WI38 (cell line): ENCODE measurements at regions not wholly inside any gene's neighbourhood (a gene's known extent, or its start where the extent isn't known, plus 50 kb on each side); places are given as distances from the start of the nearest gene placed in this dataset.
A peak's percentile ranks its signal among the peaks of the same experiment; 100 is the strongest.
"Not testable (repeated sequence)": the region's sequence is repeated elsewhere in the genome, so short reads cannot be mapped to it uniquely, and the experiment has no call there.

Experiments used
- H3K4me3 ChIP-seq: 2 replicates; pipeline ENCODE4 v1.5.1; 2011; ENCODE audit warnings: low read depth, mild to moderate bottlenecking, control low read depth, low read length
- TF ChIP-seq, protein P1 (sequence below): IDR thresholded peaks from 2 replicates; pipeline ENCODE4 v1.5.1; 2012; ENCODE audit warnings: low read depth, mild to moderate bottlenecking, control low read depth, low read length

DNA sequence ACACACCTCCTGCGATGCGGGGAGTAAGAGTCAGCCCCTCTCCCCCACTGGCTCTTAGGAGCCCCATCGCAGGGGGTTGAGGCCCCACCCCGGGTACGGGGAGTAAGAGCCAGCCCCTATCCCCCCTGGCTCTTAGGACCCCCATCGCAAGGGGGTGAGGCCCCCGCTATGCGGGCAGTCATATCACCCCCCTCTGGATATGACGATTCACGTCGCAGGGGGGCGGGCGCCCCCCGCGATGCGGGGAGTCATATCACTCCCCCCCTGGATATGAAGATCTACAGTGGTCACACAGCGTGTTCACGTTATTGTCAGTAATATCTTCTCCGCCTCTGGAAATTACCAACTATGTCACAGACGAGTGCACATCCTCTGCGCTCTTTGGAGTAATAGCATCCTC lies 61.1 kb downstream of the DEFB131A start:
- H3K4me3 ChIP-seq: not testable (repeated sequence)

DNA sequence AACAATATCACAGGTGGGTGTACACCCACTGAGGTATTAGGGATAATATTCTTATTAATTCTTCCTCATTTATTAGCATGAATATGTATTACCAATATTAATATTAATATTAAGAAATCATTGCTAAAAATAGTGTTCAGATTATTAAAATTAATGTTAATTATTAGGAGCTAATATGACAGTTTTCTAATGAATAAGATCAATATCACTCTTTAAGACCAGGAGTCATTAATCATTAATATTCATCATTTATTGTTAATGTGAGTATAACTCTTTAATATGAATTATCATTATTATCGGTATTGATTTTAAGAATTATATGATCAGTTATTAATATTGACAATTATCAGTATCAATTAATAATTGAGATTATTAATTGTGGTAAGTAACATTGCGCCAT lies 62.5 kb downstream of the DEFB131A start:
- H3K4me3 ChIP-seq: not testable (repeated sequence)

DNA sequence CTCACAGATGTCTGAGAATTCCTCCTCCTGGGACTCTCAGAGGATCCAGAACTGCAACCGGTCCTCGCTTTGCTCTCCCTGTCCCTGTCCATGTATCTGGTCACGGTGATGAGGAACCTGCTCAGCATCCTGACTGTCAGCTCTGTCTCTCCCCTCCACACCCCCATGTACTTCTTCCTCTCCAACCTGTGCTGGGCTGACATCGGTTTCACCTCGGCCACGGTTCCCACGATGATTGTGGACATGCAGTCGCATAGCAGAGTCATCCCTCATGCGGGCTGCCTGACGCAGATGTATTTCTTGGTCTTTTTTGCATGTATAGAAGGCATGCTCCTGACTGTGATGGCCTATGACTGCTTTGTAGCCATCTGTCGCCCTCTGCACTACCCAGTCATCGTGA lies 68.7 kb downstream of the DEFB131A start:
- H3K4me3 ChIP-seq: not testable (repeated sequence)

DNA sequence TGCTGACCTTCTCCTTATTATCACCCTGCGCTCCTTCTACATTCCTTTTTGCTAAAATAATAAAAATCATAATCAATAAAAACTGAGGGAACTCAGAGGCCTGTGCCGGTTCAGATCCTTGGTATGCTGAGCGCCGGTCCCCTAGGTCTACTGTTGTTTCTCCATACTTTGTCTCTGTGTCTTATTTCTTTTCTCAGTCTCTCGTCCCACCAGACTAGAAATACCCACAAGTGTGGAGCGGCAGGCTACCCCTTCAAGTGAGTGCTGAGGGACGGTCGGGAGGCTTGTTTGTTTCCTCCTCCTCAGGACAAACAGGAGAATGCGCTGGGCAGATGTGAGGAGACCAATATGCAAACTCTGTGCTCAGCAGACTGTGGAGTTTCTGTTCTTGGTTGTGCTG lies 75.4 kb downstream of the DEFB131A start:
- not testable (repeated sequence) for H3K4me3 ChIP-seq

DNA sequence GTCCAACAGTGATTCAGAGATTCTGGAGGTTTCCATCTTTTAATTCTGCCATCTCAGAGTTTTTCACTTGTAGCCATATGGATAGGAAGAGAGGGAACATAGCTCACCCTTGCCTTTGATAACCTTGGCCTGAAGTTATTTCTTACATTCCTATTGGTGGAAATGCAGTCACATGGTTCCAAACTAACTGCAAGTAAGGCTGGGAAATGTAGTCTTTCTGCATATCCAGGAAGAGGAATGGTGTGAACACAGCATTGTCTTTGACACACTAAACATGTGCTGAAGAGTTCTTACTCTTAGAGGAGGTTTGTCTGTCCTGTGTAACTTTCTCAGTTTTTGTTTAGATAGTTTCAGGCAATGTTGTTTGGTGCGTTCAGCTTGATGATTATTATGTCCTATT lies 78.7 kb downstream of the DEFB131A start:
- H3K4me3 ChIP-seq: not testable (repeated sequence)

DNA sequence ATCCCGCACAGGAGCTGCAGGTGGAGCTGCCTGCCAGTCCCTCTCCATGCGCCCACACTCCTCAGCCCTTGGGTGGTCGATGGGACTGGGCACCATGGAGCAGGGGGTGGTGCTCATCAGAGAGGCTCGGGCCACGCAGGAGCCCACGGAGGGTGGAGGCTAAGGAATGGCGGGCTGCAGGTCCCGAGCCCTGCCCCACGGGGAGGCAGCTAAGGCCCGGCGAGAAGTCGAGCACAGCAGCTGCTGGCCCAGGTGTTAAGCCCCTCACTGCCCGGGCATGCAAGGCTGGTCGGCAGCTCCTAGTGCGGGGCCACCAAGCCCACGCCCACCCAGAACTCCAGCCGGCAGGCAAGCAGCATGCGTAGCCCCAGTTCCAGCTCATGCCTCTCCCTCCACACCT lies 80.2 kb downstream of the DEFB131A start:
- not testable (repeated sequence) for H3K4me3 ChIP-seq

DNA sequence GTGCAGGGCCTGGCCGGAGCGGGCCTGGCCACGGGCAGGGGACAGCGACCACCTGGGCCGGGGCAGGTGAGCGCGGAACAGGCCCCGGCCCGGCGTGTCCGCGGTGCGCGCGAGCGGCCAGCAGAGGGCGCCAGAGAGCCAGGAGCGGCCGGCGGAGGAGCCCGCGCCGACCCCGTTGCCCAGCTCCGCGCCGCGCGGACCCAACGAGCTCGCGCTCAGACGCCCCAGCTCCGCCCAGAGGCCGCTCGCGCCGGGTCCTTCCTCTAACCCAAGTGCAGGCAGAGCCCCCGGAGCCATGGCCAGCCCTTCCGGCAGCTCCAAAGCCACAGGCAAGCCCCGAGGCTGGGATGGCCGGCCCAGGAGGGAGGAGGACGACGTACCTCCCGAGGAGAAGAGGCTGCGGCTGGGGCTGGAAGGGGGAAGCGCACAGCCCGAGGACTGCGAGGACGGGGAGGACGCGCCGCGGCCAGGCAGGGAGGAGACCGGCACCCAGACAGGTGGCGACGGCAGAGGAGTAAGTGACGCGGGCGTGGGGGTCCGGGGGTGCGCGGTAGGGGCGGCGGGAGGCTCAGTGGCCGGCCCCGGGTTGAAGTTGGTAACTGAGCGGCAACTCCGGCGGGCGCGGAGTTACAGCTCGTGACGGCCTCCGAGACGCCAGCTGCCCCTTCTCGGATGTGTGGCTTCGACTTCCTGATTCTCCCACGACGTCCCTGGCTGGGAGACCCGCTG lies 88.1 kb downstream of the DEFB131A start:
- TF ChIP-seq, protein P1, sequence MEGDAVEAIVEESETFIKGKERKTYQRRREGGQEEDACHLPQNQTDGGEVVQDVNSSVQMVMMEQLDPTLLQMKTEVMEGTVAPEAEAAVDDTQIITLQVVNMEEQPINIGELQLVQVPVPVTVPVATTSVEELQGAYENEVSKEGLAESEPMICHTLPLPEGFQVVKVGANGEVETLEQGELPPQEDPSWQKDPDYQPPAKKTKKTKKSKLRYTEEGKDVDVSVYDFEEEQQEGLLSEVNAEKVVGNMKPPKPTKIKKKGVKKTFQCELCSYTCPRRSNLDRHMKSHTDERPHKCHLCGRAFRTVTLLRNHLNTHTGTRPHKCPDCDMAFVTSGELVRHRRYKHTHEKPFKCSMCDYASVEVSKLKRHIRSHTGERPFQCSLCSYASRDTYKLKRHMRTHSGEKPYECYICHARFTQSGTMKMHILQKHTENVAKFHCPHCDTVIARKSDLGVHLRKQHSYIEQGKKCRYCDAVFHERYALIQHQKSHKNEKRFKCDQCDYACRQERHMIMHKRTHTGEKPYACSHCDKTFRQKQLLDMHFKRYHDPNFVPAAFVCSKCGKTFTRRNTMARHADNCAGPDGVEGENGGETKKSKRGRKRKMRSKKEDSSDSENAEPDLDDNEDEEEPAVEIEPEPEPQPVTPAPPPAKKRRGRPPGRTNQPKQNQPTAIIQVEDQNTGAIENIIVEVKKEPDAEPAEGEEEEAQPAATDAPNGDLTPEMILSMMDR: 0 out of 2 replicates have a peak, but pooled peaks have one; percentile 6
- H3K4me3 ChIP-seq: peak overlapping the region; percentile 34

DNA sequence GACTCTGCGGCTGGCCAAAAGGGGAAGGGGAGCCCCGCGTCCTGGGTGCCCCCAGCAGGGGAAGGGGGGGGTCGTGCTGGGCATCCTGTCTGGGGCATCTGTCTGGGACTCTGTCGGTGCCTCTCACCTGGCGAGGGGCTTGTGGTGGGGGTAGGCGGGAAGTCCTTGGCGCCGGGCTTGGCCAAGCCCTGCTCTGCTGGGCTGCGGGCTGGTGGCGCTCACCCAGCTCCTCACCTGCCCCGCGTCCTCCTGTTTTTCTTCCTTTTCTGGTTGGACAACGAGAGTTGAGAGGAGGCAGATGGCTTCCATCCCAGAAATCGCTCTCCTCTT lies 88.6 kb downstream of the DEFB131A start:
- not testable (repeated sequence) for H3K4me3 ChIP-seq

DNA sequence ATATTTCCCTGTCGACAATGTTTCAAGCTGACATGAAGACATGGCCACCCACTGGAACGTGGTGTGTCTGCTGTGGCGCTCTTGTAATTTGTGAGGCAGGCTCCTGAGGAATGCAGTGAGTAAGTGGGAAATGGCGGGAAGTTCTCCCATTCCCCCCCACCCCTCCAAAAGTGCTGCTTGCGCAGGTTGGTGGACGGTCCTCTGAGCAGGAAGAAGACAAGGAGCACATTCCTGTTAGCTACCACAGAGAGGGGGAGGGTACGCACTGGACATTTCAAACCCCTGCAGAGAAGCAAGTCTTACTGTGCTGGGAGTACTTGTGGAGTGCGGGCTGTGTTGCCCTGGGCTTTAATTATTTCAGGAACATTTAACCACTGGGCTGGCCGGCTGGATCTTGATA lies 92.9 kb downstream of the DEFB131A start:
- not testable (repeated sequence) for H3K4me3 ChIP-seq

DNA sequence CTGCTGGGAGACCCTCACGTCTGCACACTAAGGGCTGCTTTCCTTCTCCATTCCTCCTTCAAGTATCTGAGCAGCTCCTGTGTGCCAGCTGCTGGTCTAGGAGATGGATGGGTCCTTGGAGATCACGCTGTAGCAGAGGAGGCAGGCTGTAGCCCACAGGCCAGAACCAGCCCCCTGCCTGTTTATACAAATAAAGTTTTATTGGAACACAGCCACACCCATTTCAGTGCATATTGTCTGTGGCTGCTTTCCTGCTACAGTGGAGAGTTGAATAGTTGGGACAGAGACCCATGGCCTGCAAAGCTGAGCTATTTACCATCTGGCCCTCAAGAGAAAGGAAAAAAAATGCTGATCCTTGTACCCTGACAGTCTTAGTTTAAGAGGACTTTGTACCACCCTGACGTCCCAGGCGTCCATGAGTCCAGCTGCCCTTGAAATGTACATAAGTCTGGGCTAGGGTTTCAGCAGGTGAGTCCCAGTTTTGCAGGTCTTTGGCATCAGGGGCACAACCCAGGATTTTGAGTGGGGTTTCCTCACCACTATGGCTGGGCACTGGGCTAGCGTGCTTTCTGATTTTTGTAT lies 95.8 kb downstream of the DEFB131A start:
- not testable (repeated sequence) for H3K4me3 ChIP-seq

DNA sequence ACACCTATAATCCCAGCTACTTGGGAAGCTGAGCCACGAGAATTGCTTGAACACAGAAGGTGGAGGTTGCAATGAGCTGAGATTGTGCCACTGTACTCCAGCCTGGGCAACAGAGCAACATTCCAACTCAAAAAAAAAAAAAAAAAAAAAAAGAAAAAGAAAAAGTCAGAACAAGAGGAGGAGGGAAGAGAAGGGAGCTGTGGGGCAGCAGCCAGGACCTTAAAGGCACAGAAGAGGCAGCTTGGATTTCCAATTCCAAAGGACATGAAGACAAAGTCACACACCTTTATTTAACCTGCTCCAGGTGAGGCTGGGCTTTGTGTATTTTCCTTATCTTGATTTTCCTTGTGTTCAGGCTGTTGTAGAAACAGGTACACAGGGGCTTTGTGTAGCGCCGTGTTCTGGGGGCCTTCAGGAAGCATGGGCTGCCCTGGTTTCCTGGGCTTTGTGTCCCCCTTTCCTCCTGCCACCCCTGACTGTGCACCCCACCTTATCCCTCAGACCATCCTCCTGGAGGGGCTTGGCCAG lies 97.2 kb downstream of the DEFB131A start:
- not testable (repeated sequence) for H3K4me3 ChIP-seq

DNA sequence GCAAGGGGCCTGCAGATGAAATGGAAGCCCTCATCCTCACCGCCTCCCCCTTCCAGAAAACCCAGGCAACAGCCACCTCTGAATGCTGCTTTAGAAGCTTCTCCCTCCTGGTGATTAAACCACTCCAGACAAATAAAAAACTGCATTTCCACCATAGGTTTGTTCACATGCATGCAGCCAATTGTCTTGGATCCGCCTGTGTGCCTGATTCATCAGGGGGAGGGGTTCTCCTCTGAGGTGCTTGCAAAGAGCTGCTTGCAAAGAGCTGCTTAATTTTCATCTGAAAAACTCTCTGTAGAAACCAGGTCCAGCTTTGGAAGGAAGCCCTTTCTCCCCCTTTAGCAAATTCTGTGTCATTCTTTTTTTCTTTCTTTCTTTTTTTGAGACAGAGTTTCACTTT lies 100.6 kb downstream of the DEFB131A start:
- not testable (repeated sequence) for H3K4me3 ChIP-seq

DNA sequence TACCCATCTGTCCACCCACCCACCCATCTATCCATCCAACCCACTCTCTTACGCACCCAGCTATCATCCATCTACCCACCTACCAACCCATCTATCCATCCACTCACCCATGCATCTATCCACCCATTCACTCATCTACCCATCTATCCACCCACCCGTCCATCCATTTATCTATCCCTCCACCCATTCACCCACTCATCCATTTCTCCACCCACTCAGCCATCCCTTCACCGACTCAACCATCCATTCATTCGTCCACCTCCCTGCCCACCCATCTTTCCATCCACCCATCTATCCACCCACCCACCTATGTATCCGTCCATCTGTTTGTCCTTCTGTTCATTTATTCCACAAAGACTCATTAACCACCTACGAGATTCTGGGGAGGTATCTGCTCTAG lies 103.3 kb downstream of the DEFB131A start:
- H3K4me3 ChIP-seq: not testable (repeated sequence)

DNA sequence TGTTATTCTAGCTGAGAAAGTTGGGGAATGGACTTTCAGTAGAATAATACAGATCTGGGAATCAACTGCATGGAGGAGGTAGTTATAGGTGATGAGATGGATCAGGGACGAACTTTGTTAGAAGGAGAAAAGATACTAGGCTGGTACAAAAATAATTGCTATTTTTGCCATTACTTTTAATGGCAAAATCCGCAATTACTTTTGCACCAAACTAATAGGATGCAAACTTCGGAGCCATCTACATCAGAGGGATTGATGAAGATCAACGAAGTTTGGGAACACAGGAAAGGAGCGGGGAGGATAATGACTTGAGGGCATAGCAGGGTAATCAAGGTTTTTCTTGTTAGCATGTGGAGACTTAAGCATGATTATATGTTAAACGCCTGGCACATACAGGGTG lies 111.9 kb downstream of the DEFB131A start:
- not testable (repeated sequence) for H3K4me3 ChIP-seq

DNA sequence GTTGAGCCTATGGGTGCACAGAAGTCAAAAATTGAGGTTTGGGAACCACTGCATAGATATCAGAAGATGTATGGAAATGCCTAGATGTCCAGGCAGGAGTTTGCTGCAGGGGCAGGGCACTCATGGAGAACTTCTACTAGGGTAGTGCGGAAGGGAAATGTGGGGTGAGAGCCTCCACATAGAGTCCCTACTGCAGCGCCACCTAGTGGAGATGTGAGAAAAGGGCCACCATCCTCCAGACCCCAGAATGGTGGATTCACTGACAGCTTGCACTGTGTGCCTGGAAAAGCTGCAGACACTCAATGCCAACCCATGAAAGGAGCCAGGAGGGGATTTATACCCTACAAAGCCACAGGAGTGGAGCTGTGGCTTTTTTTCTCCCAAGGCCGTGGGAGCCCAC lies 133.7 kb downstream of the DEFB131A start:
- H3K4me3 ChIP-seq: not testable (repeated sequence)

DNA sequence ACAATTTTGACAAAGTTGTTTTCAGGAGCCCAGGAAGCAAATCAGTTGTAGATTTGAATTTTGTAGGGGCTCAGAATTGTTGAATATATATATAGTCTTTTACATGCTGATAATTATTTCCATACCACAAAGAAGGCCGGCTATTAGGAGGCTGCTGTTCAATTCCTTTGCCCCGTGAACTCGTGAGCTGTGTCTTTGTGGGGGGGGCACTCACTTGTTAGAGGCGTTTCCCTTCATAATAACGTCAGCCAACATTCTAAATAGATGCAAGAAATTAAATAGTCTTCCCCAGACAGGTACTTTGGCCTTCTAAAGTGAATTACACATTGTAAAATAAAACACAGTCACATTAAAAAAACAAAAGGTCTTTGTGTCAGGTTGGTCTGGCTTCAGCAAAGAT lies 138.7 kb downstream of the DEFB131A start:
- not testable (repeated sequence) for H3K4me3 ChIP-seq
